ENCODE measurements at regions not wholly inside any gene's neighbourhood (a gene's known extent, or its start where the extent isn't known, plus 50 kb on each side); places are given as distances from the start of the nearest gene placed in this dataset.

DNA sequence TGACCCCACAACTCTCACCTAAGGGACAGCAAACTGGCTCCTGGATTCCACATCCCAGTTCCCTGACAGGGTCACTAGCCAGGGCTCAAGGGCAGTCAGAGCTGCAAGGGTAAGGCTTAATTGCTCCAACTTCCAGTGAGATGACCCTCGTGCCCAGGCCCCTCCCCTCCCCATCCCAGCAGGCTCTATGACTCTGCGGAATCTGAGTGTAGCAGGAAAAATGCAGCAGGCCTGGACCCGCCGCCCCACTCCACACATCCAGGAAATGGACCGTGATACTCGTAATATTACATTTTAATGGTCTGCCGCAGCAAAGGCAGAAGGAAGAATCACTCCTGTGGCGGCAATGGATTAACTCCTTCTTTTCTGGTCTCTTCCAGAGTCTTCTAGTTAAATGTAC is 91.7 kb upstream of the CHST15 start:
- no peaks in the 10 kb centered on the region for H3K9me3 ChIP-seq
- Mint-ChIP-seq H3K4me1 (ENCODE audit: low read depth, unreplicated experiment) (no peaks in the 10 kb centered on the region), H3K27ac (ENCODE audit: unreplicated experiment) (no peak overlapping the region), H3K27me3 (ENCODE audit: insufficient read depth, unreplicated experiment) (peaks cover 3% of the 10 kb centered on the region), H3K36me3 (ENCODE audit: insufficient read depth, unreplicated experiment) (no peaks in the 10 kb centered on the region), H3K9me3 (ENCODE audit: unreplicated experiment) (no peaks in the 10 kb centered on the region), H3K4me3 (ENCODE audit: unreplicated experiment) (no peak overlapping the region)
- ChIA-PET CTCF (no interaction called here), POLR2A (no interaction called here)
- TF ChIP-seq, protein P1, sequence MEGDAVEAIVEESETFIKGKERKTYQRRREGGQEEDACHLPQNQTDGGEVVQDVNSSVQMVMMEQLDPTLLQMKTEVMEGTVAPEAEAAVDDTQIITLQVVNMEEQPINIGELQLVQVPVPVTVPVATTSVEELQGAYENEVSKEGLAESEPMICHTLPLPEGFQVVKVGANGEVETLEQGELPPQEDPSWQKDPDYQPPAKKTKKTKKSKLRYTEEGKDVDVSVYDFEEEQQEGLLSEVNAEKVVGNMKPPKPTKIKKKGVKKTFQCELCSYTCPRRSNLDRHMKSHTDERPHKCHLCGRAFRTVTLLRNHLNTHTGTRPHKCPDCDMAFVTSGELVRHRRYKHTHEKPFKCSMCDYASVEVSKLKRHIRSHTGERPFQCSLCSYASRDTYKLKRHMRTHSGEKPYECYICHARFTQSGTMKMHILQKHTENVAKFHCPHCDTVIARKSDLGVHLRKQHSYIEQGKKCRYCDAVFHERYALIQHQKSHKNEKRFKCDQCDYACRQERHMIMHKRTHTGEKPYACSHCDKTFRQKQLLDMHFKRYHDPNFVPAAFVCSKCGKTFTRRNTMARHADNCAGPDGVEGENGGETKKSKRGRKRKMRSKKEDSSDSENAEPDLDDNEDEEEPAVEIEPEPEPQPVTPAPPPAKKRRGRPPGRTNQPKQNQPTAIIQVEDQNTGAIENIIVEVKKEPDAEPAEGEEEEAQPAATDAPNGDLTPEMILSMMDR (IDR thresholded peaks at IDR 0.05; ENCODE audit: insufficient read depth in 1 of 2, low read depth in 1 of 2, low read length in 1 of 2, severe bottlenecking in 1 of 2, unreplicated experiment in 1 of 2) = no peak
- H3K36me3 ChIP-seq (ENCODE audit: control insufficient read depth, insufficient read depth, low read length) = no peaks in the 10 kb centered on the region
- intact Hi-C loops (cut with micrococcal nuclease; ENCODE audit: unreplicated experiment) = no loop called here
- H3K27me3 ChIP-seq (replicated peaks; ENCODE audit: control insufficient read depth, insufficient read depth, low read length) = no peaks in the 10 kb centered on the region
- H3K4me1 ChIP-seq = no peaks in the 10 kb centered on the region
- BruUV-seq (replicated peaks) = no TSS peak
- no peak overlapping the region for H3K4me3 ChIP-seq (ENCODE audit: low read depth, low read length)
- DNase-seq = no peak

DNA sequence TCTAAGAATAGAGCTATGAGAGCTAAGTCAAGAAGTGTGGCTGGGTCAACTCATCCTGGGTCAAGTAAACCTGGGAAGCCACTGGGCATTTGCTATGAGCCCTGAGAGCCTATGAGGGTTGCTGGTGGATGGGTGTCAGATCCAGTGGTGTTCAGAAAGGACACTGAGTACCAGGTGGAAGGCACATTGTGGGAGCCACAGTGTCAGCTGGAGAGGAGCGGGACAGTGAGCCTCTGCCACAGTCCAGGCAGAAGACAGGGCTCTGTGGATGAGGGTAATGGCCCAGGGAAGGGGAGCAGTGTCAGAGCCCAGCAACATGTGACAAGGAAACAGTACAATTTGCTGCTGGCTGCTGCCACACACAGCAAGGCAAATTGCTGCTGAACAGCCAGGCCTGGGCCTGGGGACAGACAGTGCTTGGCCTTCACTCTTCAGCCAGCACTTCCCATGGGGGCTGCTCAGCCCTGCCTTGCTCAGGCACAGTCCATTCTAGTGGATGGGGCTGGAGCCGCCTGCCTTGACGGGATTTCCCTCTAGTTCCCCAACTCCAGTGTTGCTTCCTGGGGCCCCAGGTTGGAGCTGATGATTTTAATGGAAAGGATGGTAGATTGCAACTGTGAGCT is 90.9 kb upstream of the CHST15 start:
- H3K36me3 Mint-ChIP-seq (ENCODE audit: insufficient read depth, unreplicated experiment) = no peaks in the 10 kb centered on the region
- BruUV-seq (replicated peaks) = no TSS peak
- intact Hi-C loops (cut with micrococcal nuclease; ENCODE audit: unreplicated experiment) = no loop called here
- no peak overlapping the region for H3K4me3 ChIP-seq (ENCODE audit: low read depth, low read length)
- H3K27me3 Mint-ChIP-seq (ENCODE audit: insufficient read depth, unreplicated experiment) = no peaks in the 10 kb centered on the region
- ChIA-PET CTCF (no interaction called here), POLR2A (no interaction called here)
- no peaks in the 10 kb centered on the region for H3K4me1 Mint-ChIP-seq (ENCODE audit: low read depth, unreplicated experiment)
- no peaks in the 10 kb centered on the region for H3K9me3 Mint-ChIP-seq (ENCODE audit: unreplicated experiment)
- no peaks in the 10 kb centered on the region for H3K4me1 ChIP-seq
- no peaks in the 10 kb centered on the region for H3K27me3 ChIP-seq (replicated peaks; ENCODE audit: control insufficient read depth, insufficient read depth, low read length)
- TF ChIP-seq, protein P1 (IDR thresholded peaks at IDR 0.05; ENCODE audit: insufficient read depth in 1 of 2, low read depth in 1 of 2, low read length in 1 of 2, severe bottlenecking in 1 of 2, unreplicated experiment in 1 of 2) = no peak
- no peaks in the 10 kb centered on the region for H3K9me3 ChIP-seq
- H3K4me3 Mint-ChIP-seq (ENCODE audit: unreplicated experiment) = no peak overlapping the region
- H3K27ac Mint-ChIP-seq (ENCODE audit: unreplicated experiment) = no peak overlapping the region
- no peaks in the 10 kb centered on the region for H3K36me3 ChIP-seq (ENCODE audit: control insufficient read depth, insufficient read depth, low read length)
- no peak for DNase-seq

DNA sequence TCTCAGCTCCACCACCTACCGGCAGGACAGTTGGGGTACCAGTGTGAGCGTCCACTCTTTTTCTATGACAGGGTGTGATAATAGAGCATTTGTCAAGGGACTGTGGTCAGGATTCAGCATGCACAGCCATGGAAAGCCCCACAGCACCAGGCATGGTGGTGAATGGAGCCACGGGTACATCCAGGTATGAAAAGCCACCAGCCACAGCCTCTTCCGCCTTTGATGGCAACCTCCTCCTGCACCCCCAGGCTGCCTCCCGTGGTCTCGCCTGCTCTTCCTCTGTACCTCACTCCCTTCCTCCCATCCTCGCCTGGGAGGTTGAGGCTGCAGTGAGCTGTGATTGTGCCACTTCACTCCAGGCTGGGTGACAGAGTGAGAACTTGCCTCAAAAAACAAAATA is 90.2 kb upstream of the CHST15 start:
- POLR2A ChIA-PET = no interaction called here
- Mint-ChIP-seq H3K4me1 (ENCODE audit: low read depth, unreplicated experiment) (no peaks in the 10 kb centered on the region), H3K27ac (ENCODE audit: unreplicated experiment) (no peak overlapping the region), H3K36me3 (ENCODE audit: insufficient read depth, unreplicated experiment) (no peaks in the 10 kb centered on the region), H3K9me3 (ENCODE audit: unreplicated experiment) (no peaks in the 10 kb centered on the region), H3K27me3 (ENCODE audit: insufficient read depth, unreplicated experiment) (no peaks in the 10 kb centered on the region), H3K4me3 (ENCODE audit: unreplicated experiment) (no peak overlapping the region)
- H3K4me3 ChIP-seq (ENCODE audit: low read depth, low read length) = no peak overlapping the region
- H3K9me3 ChIP-seq = no peaks in the 10 kb centered on the region
- H3K4me1 ChIP-seq = no peaks in the 10 kb centered on the region
- H3K27me3 ChIP-seq (replicated peaks; ENCODE audit: control insufficient read depth, insufficient read depth, low read length) = no peaks in the 10 kb centered on the region
- intact Hi-C loops (cut with micrococcal nuclease; ENCODE audit: unreplicated experiment) = no loop called here
- CTCF ChIA-PET = no interaction called here
- BruUV-seq (replicated peaks) = no TSS peak
- TF ChIP-seq, protein P1 (IDR thresholded peaks at IDR 0.05; ENCODE audit: insufficient read depth in 1 of 2, low read depth in 1 of 2, low read length in 1 of 2, severe bottlenecking in 1 of 2, unreplicated experiment in 1 of 2) = no peak
- H3K36me3 ChIP-seq (ENCODE audit: control insufficient read depth, insufficient read depth, low read length) = no peaks in the 10 kb centered on the region
- no peak for DNase-seq
